NT2/D1 (cell line): ENCODE measurements at regions not wholly inside any gene's neighbourhood (a gene's known extent, or its start where the extent isn't known, plus 50 kb on each side); places are given as distances from the start of the nearest gene placed in this dataset.

ENCODE experiments used
- SUZ12 ChIP-seq: IDR thresholded peaks from 2 replicates; pipeline ENCODE4 v1.6.1; 2011; ENCODE audit not compliant: insufficient read length, insufficient read depth; ENCODE audit errors: extremely low read depth
- YY1 ChIP-seq: IDR thresholded peaks from 2 replicates; pipeline ENCODE4 v1.6.1; 2011; ENCODE audit not compliant: insufficient read length, insufficient read depth

- TF ChIP-seq YY1 (no peak), SUZ12 (no peak)
Observed at GRCh38 chr6:28774292-28775051, 149.3 kb downstream of the TRIM27 start.
